Pancreas (tissue), 10 donors: ENCODE measurements at regions not wholly inside any gene's neighbourhood (a gene's known extent, or its start where the extent isn't known, plus 50 kb on each side); places are given as distances from the start of the nearest gene placed in this dataset.
"Not testable (repeated sequence)": the region's sequence is repeated elsewhere in the genome, so short reads cannot be mapped to it uniquely, and the experiment has no call there.

Experiments
- ATAC-seq, 4 donors: fragments of 200-7000 bp; cut with Tn5 transposase; one replicate each; pipeline versions ENCODE4 v1.8.0 to v1.9.1; 2020; ENCODE audit warnings: mild to moderate bottlenecking in 4 of 4, moderate library complexity in 4 of 4
- DNase-seq, 6 donors: peaks; one replicate each; pipeline ENCODE4 v3.0.0-alpha.2; 2020
- FAIRE-seq: peaks from 2 replicates; lab custom pipeline; 2012; peaks lifted over from hg19 to GRCh38; lab: Jason Lieb, UNC
- H3K27ac ChIP-seq, 4 donors: fragments of 200-600 bp; sonication (generic); 1 replicate in 3 of 4; 2 replicates in 1 of 4; pipeline versions ENCODE4 v1.5.0 to v1.8.0; 2020
- H3K27me3 ChIP-seq, 4 donors: fragments of 200-600 bp; one replicate each; pipeline ENCODE4 v1.8.0; 2021
- H3K36me3 ChIP-seq, 3 donors: fragments of 200-600 bp; sonication (generic) in 1 of 3; one replicate each; pipeline versions ENCODE4 v1.5.0 to v1.8.0; 2020 to 2021
- H3K4me1 ChIP-seq, 3 donors: fragments of 200-600 bp; one replicate each; pipeline ENCODE4 v1.8.0; 2021
- H3K4me3 ChIP-seq, 4 donors: fragments of 200-600 bp; sonication (generic) in 2 of 4; one replicate each; pipeline versions ENCODE4 v1.5.0 to v1.8.0; 2020 to 2021
- H3K9me3 ChIP-seq, 4 donors: fragments of 200-600 bp; one replicate each; pipeline ENCODE4 v1.8.0; 2021
- CTCF ChIP-seq, 4 donors: fragments of 200-600 bp; sonication (generic) in 3 of 4; IDR thresholded peaks; one replicate each; pipeline versions ENCODE4 v1.5.0 to v1.8.0; 2021; ENCODE audit warnings: antibody characterized with exemption in 4 of 4
- whole genome bisulfite sequencing, 2 donors: extraction: QIAGEN DNeasy Blood & Tissue Kit; methylation state at CpG; one replicate each; pipeline ENCODE4 v1.1.7; 2013; 5-methylcytosine and 5-hydroxymethylcytosine counted together
- intact Hi-C, 3 donors: fragments of 100-400 bp; cut with DNase I; formaldehyde crosslinking; loops; one replicate each; pipeline versions ENCODE4 v1.11.1 to v1.14.2; 2022
- donor health status: healthy with polysubstance abuse.
- donor health status: DM: no; HTN: no; CAD: no; lungs with moderate emphysema.
- donor health status: DM: no; HTN: no; CAD: no.
- donor health status: control.
- donor health status: control.
- donor health status: Bipolar disorder and iron deficiency.
- donor health status: DM: yes; HTN: yes; CAD: no.
- donor health status: DM: no; HTN: no; CAD: no.
- donor health status: DM: no; HTN: no; CAD: no.
- donor health status: DM: yes; HTN: yes; CAD: no.

GRCh38 chr11:92008249-92008648 lies 216.4 kb upstream of the FAT3 start:
- 48 to 55% methylated on average over 1 of the region's 1 CpG for WGBS, 2 donors
- Histone ChIP-seq H3K27me3 (no peaks in the 10 kb centered on the region), H3K4me1 (no peaks in the 10 kb centered on the region), H3K27ac (no peak overlapping the region), H3K36me3 (no peaks in the 10 kb centered on the region), H3K9me3 (no peaks in the 10 kb centered on the region), H3K4me3 (no peak overlapping the region)
- FAIRE-seq (no peak), DNase-seq (no peak), ATAC-seq (no peak)
- intact Hi-C loops: no loop called here
- no peak for TF ChIP-seq CTCF (IDR thresholded peaks at IDR 0.05)

- Histone ChIP-seq H3K9me3 (no peaks in the 10 kb centered on the region), H3K27me3 (no peaks in the 10 kb centered on the region), H3K36me3 (no peaks in the 10 kb centered on the region), H3K27ac (no peak overlapping the region), H3K4me1 (no peaks in the 10 kb centered on the region), H3K4me3 (no peak overlapping the region)
- DNase-seq (no peak), ATAC-seq (no peak), FAIRE-seq (no peak)
- intact Hi-C loops: no loop called here
- TF ChIP-seq CTCF (IDR thresholded peaks at IDR 0.05): no peak
These were observed 222.1 kb upstream of the FAT3 start for GRCh38 chr11:92002568-92002967.

GRCh38 chr11:91998481-91998880 lies 226.1 kb upstream of the FAT3 start:
- H3K4me3 ChIP-seq: no peak overlapping the region
- 84 to 86% methylated on average over 2 of the region's 2 CpGs for WGBS, 2 donors
- no peak for DNase-seq
- FAIRE-seq: no peak
- H3K27me3 ChIP-seq: no peaks in the 10 kb centered on the region
- no peaks in the 10 kb centered on the region for H3K36me3 ChIP-seq
- peak in 1 of 4 donors; percentile 52 for ATAC-seq
- no peak for TF ChIP-seq CTCF (IDR thresholded peaks at IDR 0.05)
- H3K4me1 ChIP-seq: no peaks in the 10 kb centered on the region
- intact Hi-C loops: no loop called here
- no peak overlapping the region for H3K27ac ChIP-seq
- H3K9me3 ChIP-seq: no peaks in the 10 kb centered on the region

- intact Hi-C loops: no loop called here
- Histone ChIP-seq H3K9me3 (no peaks in the 10 kb centered on the region), H3K27me3 (no peaks in the 10 kb centered on the region), H3K27ac (no peak overlapping the region), H3K4me3 (no peak overlapping the region), H3K4me1 (no peaks in the 10 kb centered on the region), H3K36me3 (no peaks in the 10 kb centered on the region)
- WGBS, 2 donors: 68 to 75% methylated on average over 6 of the region's 6 CpGs
- DNase-seq (no peak), ATAC-seq (no peak), FAIRE-seq (no peak)
- TF ChIP-seq CTCF (IDR thresholded peaks at IDR 0.05): no peak
These were observed 227.4 kb upstream of the FAT3 start for GRCh38 chr11:91997226-91997625.

- Histone ChIP-seq H3K4me1 (no peaks in the 10 kb centered on the region), H3K27me3 (no peaks in the 10 kb centered on the region), H3K9me3 (no peaks in the 10 kb centered on the region), H3K27ac (no peak overlapping the region), H3K36me3 (no peaks in the 10 kb centered on the region), H3K4me3 (no peak overlapping the region)
- TF ChIP-seq CTCF (IDR thresholded peaks at IDR 0.05): no peak
- ATAC-seq (no peak), DNase-seq (no peak), FAIRE-seq (no peak)
- 94 to 97% methylated on average over 1 of the region's 1 CpG for WGBS, 2 donors
- intact Hi-C loops: no loop called here
These were observed 228.1 kb upstream of the FAT3 start for GRCh38 chr11:91996526-91996925.

- H3K27ac ChIP-seq, H3K27me3 ChIP-seq, H3K36me3 ChIP-seq, DNase-seq, H3K9me3 ChIP-seq, ATAC-seq, H3K4me1 ChIP-seq, FAIRE-seq, intact Hi-C loops, H3K4me3 ChIP-seq: not testable (repeated sequence)
These were observed 236.2 kb upstream of the FAT3 start for GRCh38 chr11:91988443-91988842.
